ENCODE measurements at regions not wholly inside any gene's neighbourhood (a gene's known extent, or its start where the extent isn't known, plus 50 kb on each side); places are given as distances from the start of the nearest gene placed in this dataset.

DNA sequence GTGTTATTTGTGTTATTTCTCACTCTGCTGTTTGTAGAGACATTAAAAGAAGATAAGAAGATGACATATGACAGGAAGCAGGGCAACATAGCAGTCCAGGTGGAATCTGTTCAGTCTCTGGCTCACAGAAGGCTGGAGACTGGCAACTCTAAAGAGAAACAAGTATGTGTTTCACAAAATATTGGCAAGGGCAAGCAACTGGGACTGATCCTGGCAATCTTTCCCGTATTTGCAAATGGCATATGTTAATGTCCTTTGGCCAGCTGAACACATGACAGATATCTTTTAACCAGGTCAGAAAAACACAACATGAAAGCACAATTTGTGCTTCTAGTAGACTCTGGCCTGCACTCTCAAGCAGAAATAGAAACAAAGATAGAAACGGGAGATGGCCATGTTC is 1354.1 kb upstream of the EPHA6 start:
- Histone ChIP-seq H3K9me3 (no peaks in the 10 kb centered on the region), H3K36me3 (no peaks in the 10 kb centered on the region), H3K27me3 (no peaks in the 10 kb centered on the region), H3K4me1 (no peaks in the 10 kb centered on the region; the same call in 1 of the 2 replicates), H3K4me3 (ENCODE audit: low read depth, low read length) (no peak overlapping the region)
- DNase-seq = no peak
- TF ChIP-seq, protein P1, sequence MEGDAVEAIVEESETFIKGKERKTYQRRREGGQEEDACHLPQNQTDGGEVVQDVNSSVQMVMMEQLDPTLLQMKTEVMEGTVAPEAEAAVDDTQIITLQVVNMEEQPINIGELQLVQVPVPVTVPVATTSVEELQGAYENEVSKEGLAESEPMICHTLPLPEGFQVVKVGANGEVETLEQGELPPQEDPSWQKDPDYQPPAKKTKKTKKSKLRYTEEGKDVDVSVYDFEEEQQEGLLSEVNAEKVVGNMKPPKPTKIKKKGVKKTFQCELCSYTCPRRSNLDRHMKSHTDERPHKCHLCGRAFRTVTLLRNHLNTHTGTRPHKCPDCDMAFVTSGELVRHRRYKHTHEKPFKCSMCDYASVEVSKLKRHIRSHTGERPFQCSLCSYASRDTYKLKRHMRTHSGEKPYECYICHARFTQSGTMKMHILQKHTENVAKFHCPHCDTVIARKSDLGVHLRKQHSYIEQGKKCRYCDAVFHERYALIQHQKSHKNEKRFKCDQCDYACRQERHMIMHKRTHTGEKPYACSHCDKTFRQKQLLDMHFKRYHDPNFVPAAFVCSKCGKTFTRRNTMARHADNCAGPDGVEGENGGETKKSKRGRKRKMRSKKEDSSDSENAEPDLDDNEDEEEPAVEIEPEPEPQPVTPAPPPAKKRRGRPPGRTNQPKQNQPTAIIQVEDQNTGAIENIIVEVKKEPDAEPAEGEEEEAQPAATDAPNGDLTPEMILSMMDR (IDR thresholded peaks at IDR 0.05; ENCODE audit: low read depth, low read length) = no peak

- TF ChIP-seq, protein P1 (IDR thresholded peaks at IDR 0.05; ENCODE audit: low read depth, low read length) = no peak
- no peaks in the 10 kb centered on the region; the same call in 1 of the 2 replicates for H3K4me1 ChIP-seq
- no peaks in the 10 kb centered on the region for H3K27me3 ChIP-seq
- no peak overlapping the region for H3K4me3 ChIP-seq (ENCODE audit: low read depth, low read length)
- H3K9me3 ChIP-seq = no peaks in the 10 kb centered on the region
- H3K36me3 ChIP-seq = no peaks in the 10 kb centered on the region
- no peak for DNase-seq
Measured at GRCh38 chr3:95462161-95462560, 1352.2 kb upstream of the EPHA6 start.

- no peaks in the 10 kb centered on the region for H3K4me1 ChIP-seq
- H3K36me3 ChIP-seq = no peaks in the 10 kb centered on the region
- no peaks in the 10 kb centered on the region for H3K27me3 ChIP-seq
- H3K9me3 ChIP-seq = no peaks in the 10 kb centered on the region
- H3K4me3 ChIP-seq (ENCODE audit: low read depth, low read length) = no peak overlapping the region
- DNase-seq = no peak
- TF ChIP-seq, protein P1 (IDR thresholded peaks at IDR 0.05; ENCODE audit: low read depth, low read length) = no peak
Measured at GRCh38 chr3:95464346-95464745, 1350.0 kb upstream of the EPHA6 start.

DNA sequence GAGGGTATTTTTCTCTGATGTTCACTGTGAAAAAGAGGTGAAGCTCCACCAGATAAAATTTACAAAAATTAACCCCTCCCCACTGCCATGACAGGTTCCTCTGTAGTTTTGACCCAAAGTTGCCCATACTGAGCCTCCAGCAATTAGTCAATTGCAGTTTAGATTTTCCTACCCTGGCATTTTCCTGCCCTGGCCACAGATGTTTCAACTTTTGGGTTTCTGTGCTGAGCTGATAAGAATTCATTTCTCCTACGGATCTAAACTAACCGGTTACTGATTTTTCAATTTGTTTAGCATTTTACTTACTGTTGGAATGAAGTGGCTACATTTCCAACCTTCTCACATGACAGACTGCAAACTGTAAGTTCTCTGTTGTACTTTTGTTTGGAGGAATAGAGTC is 1346.1 kb upstream of the EPHA6 start:
- H3K36me3 ChIP-seq = no peaks in the 10 kb centered on the region
- no peaks in the 10 kb centered on the region for H3K9me3 ChIP-seq
- H3K4me3 ChIP-seq (ENCODE audit: low read depth, low read length) = no peak overlapping the region
- TF ChIP-seq, protein P1 (IDR thresholded peaks at IDR 0.05; ENCODE audit: low read depth, low read length) = no peak
- H3K27me3 ChIP-seq = no peaks in the 10 kb centered on the region
- DNase-seq = no peak
- H3K4me1 ChIP-seq = no peaks in the 10 kb centered on the region

GRCh38 chr3:95474338-95474737 is 1340.1 kb upstream of the EPHA6 start:
- TF ChIP-seq, protein P1 (IDR thresholded peaks at IDR 0.05; ENCODE audit: low read depth, low read length) = no peak

GRCh38 chr3:95476534-95476933 is 1337.9 kb upstream of the EPHA6 start:
- H3K4me3 ChIP-seq (ENCODE audit: low read depth, low read length) = no peak overlapping the region
- H3K4me1 ChIP-seq = no peaks in the 10 kb centered on the region
- H3K27me3 ChIP-seq = no peaks in the 10 kb centered on the region
- TF ChIP-seq, protein P1 (IDR thresholded peaks at IDR 0.05; ENCODE audit: low read depth, low read length) = no peak
- H3K36me3 ChIP-seq = no peaks in the 10 kb centered on the region
- no peak for DNase-seq
- H3K9me3 ChIP-seq = no peaks in the 10 kb centered on the region

More at GRCh38 chr3:95474338-95474737, 1340.1 kb upstream of the EPHA6 start:
- no peak overlapping the region for H3K4me3 ChIP-seq (ENCODE audit: low read depth, low read length)
- no peaks in the 10 kb centered on the region for H3K27me3 ChIP-seq
- no peaks in the 10 kb centered on the region for H3K36me3 ChIP-seq
- no peaks in the 10 kb centered on the region for H3K4me1 ChIP-seq
- no peak for DNase-seq
- H3K9me3 ChIP-seq = no peaks in the 10 kb centered on the region
